ENCODE measurements at regions not wholly inside any gene's neighbourhood (a gene's known extent, or its start where the extent isn't known, plus 50 kb on each side); places are given as distances from the start of the nearest gene placed in this dataset.

- H3K4me3 Mint-ChIP-seq, result no peak overlapping the region
- DNase-seq (ENCODE audit: low spot score), result no peak
Observed at GRCh38 chr13:105643966-105644365, 891.5 kb downstream of the EFNB2 start.

DNA sequence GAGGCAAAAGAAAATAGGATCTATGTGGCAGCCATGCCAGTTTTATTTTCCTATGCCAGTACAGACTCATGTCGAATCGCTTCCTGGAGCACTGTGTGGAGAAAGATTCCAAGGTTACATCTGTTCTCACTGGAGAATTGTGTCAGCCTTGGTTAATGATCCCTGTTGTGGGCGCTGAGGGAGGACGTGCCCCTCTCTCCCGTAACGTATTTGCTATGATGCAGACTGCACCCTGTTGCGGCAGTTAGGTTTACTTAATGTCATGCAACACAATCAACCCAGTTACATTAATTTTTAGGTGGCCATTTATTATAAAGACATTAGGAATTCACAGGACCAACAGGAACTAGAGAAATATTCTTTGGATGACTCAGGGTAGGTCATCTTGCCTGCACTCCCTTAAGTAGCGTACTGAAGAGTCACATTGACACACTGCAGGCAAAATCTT lies 892.9 kb downstream of the EFNB2 start:
- Mint-ChIP-seq H3K27ac (no peak overlapping the region), H3K9me3 (no peaks in the 10 kb centered on the region), H3K4me3 (no peak overlapping the region), H3K27me3 (ENCODE audit: insufficient read depth, low read depth, poor library complexity) (no peaks in the 10 kb centered on the region), H3K36me3 (ENCODE audit: low read depth) (no peaks in the 10 kb centered on the region), H3K4me1 (no peaks in the 10 kb centered on the region)
- Histone ChIP-seq H3K9me2 (ENCODE audit: insufficient read depth) (no peaks in the 10 kb centered on the region), H3F3A (replicated peaks; ENCODE audit: low read depth) (no peaks in the 10 kb centered on the region), H3K27ac (ENCODE audit: low read depth) (no peak overlapping the region), H3K4me1 (ENCODE audit: insufficient read depth) (no peaks in the 10 kb centered on the region), H3K36me3 (ENCODE audit: insufficient read depth) (no peaks in the 10 kb centered on the region), H3K27me3 (ENCODE audit: insufficient read depth) (no peaks in the 10 kb centered on the region), H3K4me3 (no peak overlapping the region), H3K79me2 (replicated peaks; ENCODE audit: insufficient read depth) (no peaks in the 10 kb centered on the region), H3K4me2 (no peak overlapping the region), H2AFZ (no peak overlapping the region), H4K20me1 (replicated peaks; ENCODE audit: insufficient read depth) (no peaks in the 10 kb centered on the region)
- DNase-seq (ENCODE audit: low spot score) (no peak), ATAC-seq (no peak)
- TF ChIP-seq NANOG (IDR thresholded peaks at IDR 0.05; ENCODE audit: borderline replicate concordance) (no peak), ZNF462 (CRISPR knock-in tag; IDR thresholded peaks at IDR 0.05) (no peak), JUNB (IDR thresholded peaks at IDR 0.05; ENCODE audit: unreplicated experiment) (no peak), EZH2 (IDR thresholded peaks at IDR 0.05; ENCODE audit: low read depth, unreplicated experiment) (no peak), ZNF331 (CRISPR knock-in tag; IDR thresholded peaks at IDR 0.05; ENCODE audit: low read depth) (no peak), STAT1 (IDR thresholded peaks at IDR 0.05; ENCODE audit: unreplicated experiment) (no peak)
- TF ChIP-seq, protein P1, sequence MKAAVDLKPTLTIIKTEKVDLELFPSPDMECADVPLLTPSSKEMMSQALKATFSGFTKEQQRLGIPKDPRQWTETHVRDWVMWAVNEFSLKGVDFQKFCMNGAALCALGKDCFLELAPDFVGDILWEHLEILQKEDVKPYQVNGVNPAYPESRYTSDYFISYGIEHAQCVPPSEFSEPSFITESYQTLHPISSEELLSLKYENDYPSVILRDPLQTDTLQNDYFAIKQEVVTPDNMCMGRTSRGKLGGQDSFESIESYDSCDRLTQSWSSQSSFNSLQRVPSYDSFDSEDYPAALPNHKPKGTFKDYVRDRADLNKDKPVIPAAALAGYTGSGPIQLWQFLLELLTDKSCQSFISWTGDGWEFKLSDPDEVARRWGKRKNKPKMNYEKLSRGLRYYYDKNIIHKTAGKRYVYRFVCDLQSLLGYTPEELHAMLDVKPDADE (IDR thresholded peaks at IDR 0.05), result no peak

More at GRCh38 chr13:105643966-105644365, 891.5 kb downstream of the EFNB2 start:
- H3K4me1 Mint-ChIP-seq, result no peaks in the 10 kb centered on the region
- Histone ChIP-seq H3K36me3 (ENCODE audit: insufficient read depth) (no peaks in the 10 kb centered on the region; the same call in 1 of the 2 replicates), H3K4me2 (no peak overlapping the region), H3F3A (replicated peaks; ENCODE audit: low read depth) (no peaks in the 10 kb centered on the region), H3K4me1 (ENCODE audit: insufficient read depth) (no peaks in the 10 kb centered on the region), H3K27ac (ENCODE audit: low read depth) (no peak overlapping the region), H3K27me3 (ENCODE audit: insufficient read depth) (no peaks in the 10 kb centered on the region), H4K20me1 (replicated peaks; ENCODE audit: insufficient read depth) (no peaks in the 10 kb centered on the region), H3K79me2 (replicated peaks; ENCODE audit: insufficient read depth) (no peaks in the 10 kb centered on the region), H3K9me2 (ENCODE audit: insufficient read depth) (no peaks in the 10 kb centered on the region), H3K4me3 (no peak overlapping the region), H2AFZ (no peak overlapping the region)
- TF ChIP-seq ZNF331 (CRISPR knock-in tag; IDR thresholded peaks at IDR 0.05; ENCODE audit: low read depth), result no peak
- TF ChIP-seq, protein P2, sequence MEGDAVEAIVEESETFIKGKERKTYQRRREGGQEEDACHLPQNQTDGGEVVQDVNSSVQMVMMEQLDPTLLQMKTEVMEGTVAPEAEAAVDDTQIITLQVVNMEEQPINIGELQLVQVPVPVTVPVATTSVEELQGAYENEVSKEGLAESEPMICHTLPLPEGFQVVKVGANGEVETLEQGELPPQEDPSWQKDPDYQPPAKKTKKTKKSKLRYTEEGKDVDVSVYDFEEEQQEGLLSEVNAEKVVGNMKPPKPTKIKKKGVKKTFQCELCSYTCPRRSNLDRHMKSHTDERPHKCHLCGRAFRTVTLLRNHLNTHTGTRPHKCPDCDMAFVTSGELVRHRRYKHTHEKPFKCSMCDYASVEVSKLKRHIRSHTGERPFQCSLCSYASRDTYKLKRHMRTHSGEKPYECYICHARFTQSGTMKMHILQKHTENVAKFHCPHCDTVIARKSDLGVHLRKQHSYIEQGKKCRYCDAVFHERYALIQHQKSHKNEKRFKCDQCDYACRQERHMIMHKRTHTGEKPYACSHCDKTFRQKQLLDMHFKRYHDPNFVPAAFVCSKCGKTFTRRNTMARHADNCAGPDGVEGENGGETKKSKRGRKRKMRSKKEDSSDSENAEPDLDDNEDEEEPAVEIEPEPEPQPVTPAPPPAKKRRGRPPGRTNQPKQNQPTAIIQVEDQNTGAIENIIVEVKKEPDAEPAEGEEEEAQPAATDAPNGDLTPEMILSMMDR (conservative IDR thresholded peaks at IDR 0.05; ENCODE audit: low read depth in 2 of 2), result no peak
- no peak for TF ChIP-seq EZH2 (IDR thresholded peaks at IDR 0.05; ENCODE audit: low read depth, unreplicated experiment)
- no peak for TF ChIP-seq EZH2phosphoT487 (IDR thresholded peaks at IDR 0.05; ENCODE audit: unreplicated experiment)
- H3K36me3 Mint-ChIP-seq (ENCODE audit: low read depth), result 0 out of 3 replicates have a peak, but pooled peaks cover 8% of the 10 kb centered on the region
- peaks cover 11% of the 10 kb centered on the region for H3K9me3 Mint-ChIP-seq
- no peak overlapping the region for H3K27ac Mint-ChIP-seq
- H3K27me3 Mint-ChIP-seq (ENCODE audit: insufficient read depth, low read depth, poor library complexity), result peaks cover 3% of the 10 kb centered on the region
- ATAC-seq, result no peak

Measured in GM23338 (cell line).